CD4-positive, alpha-beta memory T cell (primary cell): ENCODE measurements at regions not wholly inside any gene's neighbourhood (a gene's known extent, or its start where the extent isn't known, plus 50 kb on each side); places are given as distances from the start of the nearest gene placed in this dataset.

Source experiments
- CTCF ChIA-PET: fragments of 350-600 bp; sonication (Branson Sonifier 250); formaldehyde crosslinking; loops from one replicate; lab custom pipeline; 2021; ENCODE audit warnings: inconsistent platforms; ENCODE audit not compliant: partially characterized antibody; lab: Charles Lee
- POLR2A ChIA-PET: fragments of 350-600 bp; sonication (Branson Sonifier 250); formaldehyde crosslinking; loops from one replicate; lab custom pipeline; 2021; ENCODE audit not compliant: partially characterized antibody; lab: Charles Lee
- DNase-seq, 5 donors: peaks; one replicate each; pipeline versions ENCODE4 v3.0.0 to v3.0.0-alpha.2; 2020 to 2022; ENCODE audit warnings: mixed read lengths in 1 of 5
- H3K27ac ChIP-seq: one replicate; pipeline ENCODE4 v1.7.0; 2013; ENCODE audit warnings: low read depth, low read length
- H3K27me3 ChIP-seq: 2 replicates; pipeline ENCODE4 v1.7.0; 2013; ENCODE audit warnings: mild to moderate bottlenecking, low read length, moderate library complexity; ENCODE audit not compliant: insufficient read depth
- H3K36me3 ChIP-seq: 2 replicates; pipeline ENCODE4 v1.7.0; 2013; ENCODE audit warnings: mild to moderate bottlenecking, low read length, moderate library complexity; ENCODE audit not compliant: insufficient read depth
- H3K4me1 ChIP-seq: 2 replicates; pipeline ENCODE4 v1.7.0; 2013; ENCODE audit warnings: mild to moderate bottlenecking, low read length, moderate library complexity; ENCODE audit not compliant: insufficient read depth
- H3K4me3 ChIP-seq, 2 donors: one replicate each; pipeline ENCODE4 v1.7.0; 2013; ENCODE audit warnings: low read length in 2 of 2, mild to moderate bottlenecking in 1 of 2
- H3K9me3 ChIP-seq, 2 donors: one replicate each; pipeline ENCODE4 v1.7.0; 2013; ENCODE audit warnings: low read length in 2 of 2, control low read depth in 1 of 2; ENCODE audit not compliant: control insufficient read depth in 1 of 2
- H3K27ac Mint-ChIP-seq, 7 donors: one replicate each; pipeline ENCODE4 v1.8.0; 2020 to 2021; ENCODE audit warnings: mixed read lengths in 7 of 7, mild to moderate bottlenecking in 6 of 7, inconsistent platforms in 3 of 7, moderate library complexity in 3 of 7
- H3K27me3 Mint-ChIP-seq, 2 donors: one replicate each; pipeline ENCODE4 v1.8.0; 2020 to 2021; ENCODE audit warnings: mixed read lengths in 2 of 2
- H3K36me3 Mint-ChIP-seq, 2 donors: one replicate each; pipeline ENCODE4 v1.8.0; 2020 to 2021; ENCODE audit warnings: mixed read lengths in 2 of 2, inconsistent platforms in 1 of 2, mild to moderate bottlenecking in 1 of 2
- H3K4me1 Mint-ChIP-seq, 4 donors: one replicate each; pipeline ENCODE4 v1.8.0; 2020 to 2021; ENCODE audit warnings: mixed read lengths in 4 of 4, mild to moderate bottlenecking in 1 of 4
- H3K4me3 Mint-ChIP-seq, 8 donors: one replicate each; pipeline ENCODE4 v1.8.0; 2020 to 2021; ENCODE audit warnings: mixed read lengths in 8 of 8, mild to moderate bottlenecking in 7 of 8, moderate library complexity in 6 of 8, inconsistent platforms in 3 of 8
- H3K9me3 Mint-ChIP-seq, 8 donors: one replicate each; pipeline ENCODE4 v1.8.0; 2020 to 2021; ENCODE audit warnings: mixed read lengths in 8 of 8, mild to moderate bottlenecking in 5 of 8, inconsistent platforms in 3 of 8, moderate library complexity in 1 of 8
- intact Hi-C: fragments of 100-400 bp; cut with micrococcal nuclease; formaldehyde crosslinking; loops from one replicate; pipeline ENCODE4 v1.15.1; 2023

DNA sequence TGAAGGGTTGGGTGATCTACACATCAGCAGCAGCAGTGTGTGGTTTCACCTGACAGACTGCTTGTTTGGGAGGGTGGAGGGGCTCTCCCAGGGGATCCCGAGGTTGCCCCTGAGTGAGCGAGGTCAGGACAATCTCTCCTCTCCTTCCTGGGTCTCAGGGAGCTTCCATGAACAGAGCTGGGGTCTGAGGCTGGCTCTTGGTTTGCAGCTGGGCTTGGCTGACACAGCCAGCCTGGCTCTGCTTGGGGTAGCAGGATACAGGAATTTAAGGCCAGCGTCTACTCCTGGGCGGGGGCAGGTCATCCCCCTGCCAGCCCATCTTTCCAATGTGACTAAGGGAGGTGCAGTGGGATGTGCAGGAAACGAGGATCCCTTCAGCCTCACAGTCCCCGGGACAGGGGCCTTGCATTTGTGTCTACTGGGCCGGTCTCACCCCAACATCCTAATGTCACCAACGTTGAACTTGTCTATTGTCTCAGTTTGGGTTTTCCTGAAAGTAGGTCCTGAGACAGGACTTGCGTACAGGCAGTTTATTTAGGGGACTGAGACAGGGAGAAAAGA, 262.6 kb upstream of the HDAC4 start:
- POLR2A ChIA-PET, result no interaction called here
- CTCF ChIA-PET, result interaction anchor here (1.1 kb wide), 1 partner anchor 14 kb away, joined by 3 read pairs; no protein-coding TSS in a partner anchor
- Mint-ChIP-seq H3K27me3 (peaks cover 19 to 20% of the 10 kb centered on the region in 2 donors), H3K4me3 (no peak overlapping the region), H3K27ac (no peak overlapping the region), H3K36me3 (no peaks in the 10 kb centered on the region), H3K9me3 (no peaks in the 10 kb centered on the region), H3K4me1 (peaks cover 5 to 11% (median 7%) of the 10 kb centered on the region in 4 donors)
- no peak for DNase-seq
- Histone ChIP-seq H3K4me1 (no peaks in the 10 kb centered on the region), H3K36me3 (no peaks in the 10 kb centered on the region), H3K9me3 (no peaks in the 10 kb centered on the region), H3K27ac (no peak overlapping the region), H3K27me3 (peaks cover 13% of the 10 kb centered on the region), H3K4me3 (no peak overlapping the region)
- intact Hi-C loops, result no loop called here

- Histone ChIP-seq H3K27me3 (peaks cover 13% of the 10 kb centered on the region), H3K27ac (no peak overlapping the region), H3K4me3 (no peak overlapping the region), H3K9me3 (no peaks in the 10 kb centered on the region), H3K4me1 (no peaks in the 10 kb centered on the region), H3K36me3 (no peaks in the 10 kb centered on the region)
- Mint-ChIP-seq H3K36me3 (no peaks in the 10 kb centered on the region), H3K9me3 (no peaks in the 10 kb centered on the region), H3K27me3 (peaks cover 19 to 20% of the 10 kb centered on the region in 2 donors), H3K4me1 (peaks cover 5 to 11% (median 7%) of the 10 kb centered on the region in 4 donors), H3K27ac (peak overlapping the region in 1 of 7 donors; percentile 27), H3K4me3 (no peak overlapping the region)
- intact Hi-C loops, result no loop called here
- CTCF ChIA-PET, result no interaction called here
- DNase-seq, result no peak
- POLR2A ChIA-PET, result no interaction called here
These were observed 261.7 kb upstream of the HDAC4 start for GRCh38 chr2:239662413-239663120.

DNA sequence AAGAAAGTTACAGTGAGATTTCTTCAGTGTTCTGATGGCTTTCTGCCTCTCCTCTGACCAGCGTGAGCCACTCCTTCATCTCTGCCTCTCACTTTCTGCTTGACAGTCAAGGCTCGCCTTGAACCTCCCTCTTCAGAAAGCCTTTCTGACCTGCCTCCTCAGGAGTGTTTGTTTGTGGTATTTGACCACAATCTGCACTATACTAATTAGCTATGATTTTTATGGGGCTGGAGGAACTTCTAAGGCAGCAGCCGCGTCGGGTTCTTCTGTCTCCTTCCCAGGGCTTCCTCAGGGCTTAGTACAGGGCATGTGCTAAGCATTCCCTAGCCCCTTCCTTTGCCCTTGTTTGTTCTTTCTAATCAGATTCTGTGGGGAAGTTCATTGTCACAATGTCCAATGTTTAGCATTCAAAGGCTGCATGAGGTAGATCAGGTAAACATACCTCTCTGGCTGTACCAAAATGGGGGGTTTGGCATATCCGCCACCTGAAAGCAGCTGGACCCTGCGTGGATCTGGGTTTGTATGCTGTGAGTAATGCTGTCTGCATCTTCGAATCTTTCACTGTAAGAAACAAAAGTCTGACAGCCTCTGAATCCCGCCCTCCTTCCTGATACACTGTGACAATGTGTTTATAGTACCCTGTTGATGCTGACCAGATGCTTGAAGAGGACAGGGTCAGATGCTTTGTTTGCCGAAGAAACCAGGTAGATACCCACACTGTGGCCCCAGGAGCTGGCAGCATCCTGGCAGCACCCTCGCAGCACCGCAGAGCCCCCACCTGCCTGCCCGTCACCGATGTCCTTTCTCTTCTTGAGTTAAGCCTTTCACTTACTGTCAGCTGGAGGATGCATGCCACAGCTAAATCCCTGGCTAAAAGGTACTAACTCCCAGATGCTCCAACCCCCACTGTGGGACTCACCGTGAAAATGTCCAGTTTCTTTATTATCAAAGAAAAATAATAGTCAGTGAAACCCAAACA, 260.8 kb upstream of the HDAC4 start:
- Mint-ChIP-seq H3K36me3 (no peaks in the 10 kb centered on the region), H3K27me3 (peaks cover 19 to 20% of the 10 kb centered on the region in 2 donors), H3K27ac (no peak overlapping the region), H3K4me3 (no peak overlapping the region), H3K4me1 (peaks cover 5 to 11% (median 7%) of the 10 kb centered on the region in 4 donors), H3K9me3 (no peaks in the 10 kb centered on the region)
- ChIA-PET CTCF (no interaction called here), POLR2A (no interaction called here)
- DNase-seq, result no peak
- H3K36me3 ChIP-seq, result no peaks in the 10 kb centered on the region
- H3K9me3 ChIP-seq, result no peaks in the 10 kb centered on the region
- H3K4me3 ChIP-seq, result no peak overlapping the region
- peaks cover 13% of the 10 kb centered on the region for H3K27me3 ChIP-seq
- intact Hi-C loops, result no loop called here
- no peaks in the 10 kb centered on the region for H3K4me1 ChIP-seq
- no peak overlapping the region for H3K27ac ChIP-seq

- no peak overlapping the region for H3K4me3 ChIP-seq
- ChIA-PET CTCF (no interaction called here), POLR2A (no interaction called here)
- no peaks in the 10 kb centered on the region for H3K36me3 Mint-ChIP-seq
- H3K4me1 ChIP-seq, result no peaks in the 10 kb centered on the region
- H3K27ac Mint-ChIP-seq, result peak overlapping the region in 1 of 7 donors; percentile 42
- no peak overlapping the region for H3K27ac ChIP-seq
- H3K9me3 Mint-ChIP-seq, result no peaks in the 10 kb centered on the region
- no peaks in the 10 kb centered on the region for H3K9me3 ChIP-seq
- H3K27me3 Mint-ChIP-seq, result peaks cover 19 to 20% of the 10 kb centered on the region in 2 donors
- intact Hi-C loops, result no loop called here
- peaks cover 13% of the 10 kb centered on the region for H3K27me3 ChIP-seq
- no peaks in the 10 kb centered on the region for H3K36me3 ChIP-seq
- no peak for DNase-seq
- H3K4me1 Mint-ChIP-seq, result peaks cover 5 to 11% (median 7%) of the 10 kb centered on the region in 4 donors
- no peak overlapping the region for H3K4me3 Mint-ChIP-seq
These were observed 259.8 kb upstream of the HDAC4 start for GRCh38 chr2:239660390-239661230.

GRCh38 chr2:239657992-239658391, 257.2 kb upstream of the HDAC4 start:
- no peaks in the 10 kb centered on the region for H3K36me3 ChIP-seq
- CTCF ChIA-PET, result no interaction called here
- H3K4me3 Mint-ChIP-seq, result no peak overlapping the region
- H3K27ac ChIP-seq, result no peak overlapping the region
- no peak overlapping the region for H3K27ac Mint-ChIP-seq
- peaks cover 16 to 22% of the 10 kb centered on the region in 2 donors for H3K27me3 Mint-ChIP-seq
- no peaks in the 10 kb centered on the region for H3K9me3 ChIP-seq
- H3K4me1 Mint-ChIP-seq, result peaks cover 5 to 11% (median 7%) of the 10 kb centered on the region in 4 donors
- DNase-seq, result no peak
- peaks cover 13% of the 10 kb centered on the region for H3K27me3 ChIP-seq
- no peaks in the 10 kb centered on the region for H3K9me3 Mint-ChIP-seq
- no peak overlapping the region for H3K4me3 ChIP-seq
- H3K4me1 ChIP-seq, result no peaks in the 10 kb centered on the region
- no peaks in the 10 kb centered on the region for H3K36me3 Mint-ChIP-seq
- POLR2A ChIA-PET, result no interaction called here
- intact Hi-C loops, result no loop called here

DNA sequence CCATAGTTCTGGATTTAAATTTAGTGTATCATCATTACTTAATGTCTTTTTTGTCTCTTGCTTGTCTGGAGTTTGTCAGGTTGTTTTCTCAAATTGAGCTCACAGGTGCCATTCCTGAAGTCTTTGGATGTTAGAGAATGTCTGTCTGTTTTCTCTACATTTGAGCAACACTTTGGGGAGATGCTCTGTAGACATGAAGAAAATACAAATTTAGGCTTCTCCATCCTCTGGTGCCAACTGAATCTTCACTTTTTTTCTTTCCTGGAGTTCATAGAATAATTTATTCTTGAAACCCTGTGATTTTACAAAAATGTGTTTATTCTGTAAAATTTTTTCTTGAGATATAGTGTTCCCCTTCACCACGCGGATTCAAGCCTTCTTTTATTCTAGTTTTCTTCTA, 256.4 kb upstream of the HDAC4 start:
- peak overlapping the region in 1 of 7 donors; percentile 15 for H3K27ac Mint-ChIP-seq
- peaks cover 9 to 19% of the 10 kb centered on the region in 2 donors for H3K27me3 Mint-ChIP-seq
- Histone ChIP-seq H3K27me3 (peaks cover 11% of the 10 kb centered on the region), H3K9me3 (no peaks in the 10 kb centered on the region), H3K4me3 (no peak overlapping the region), H3K36me3 (no peaks in the 10 kb centered on the region), H3K4me1 (no peaks in the 10 kb centered on the region), H3K27ac (no peak overlapping the region)
- peaks cover under 1 to 7% (median 4%) of the 10 kb centered on the region in 4 donors for H3K4me1 Mint-ChIP-seq
- no peak overlapping the region for H3K4me3 Mint-ChIP-seq
- H3K9me3 Mint-ChIP-seq, result no peaks in the 10 kb centered on the region
- H3K36me3 Mint-ChIP-seq, result no peaks in the 10 kb centered on the region
- ChIA-PET POLR2A (no interaction called here), CTCF (interaction anchor here (0.6 kb wide), 1 partner anchor 402 kb away, joined by 3 read pairs; no protein-coding TSS in a partner anchor)
- DNase-seq, result no peak
- intact Hi-C loops, result no loop called here
